ENCODE measurements at regions not wholly inside any gene's neighbourhood (a gene's known extent, or its start where the extent isn't known, plus 50 kb on each side); places are given as distances from the start of the nearest gene placed in this dataset.
A peak's percentile ranks its signal among the peaks of the same experiment; 100 is the strongest.

DNA sequence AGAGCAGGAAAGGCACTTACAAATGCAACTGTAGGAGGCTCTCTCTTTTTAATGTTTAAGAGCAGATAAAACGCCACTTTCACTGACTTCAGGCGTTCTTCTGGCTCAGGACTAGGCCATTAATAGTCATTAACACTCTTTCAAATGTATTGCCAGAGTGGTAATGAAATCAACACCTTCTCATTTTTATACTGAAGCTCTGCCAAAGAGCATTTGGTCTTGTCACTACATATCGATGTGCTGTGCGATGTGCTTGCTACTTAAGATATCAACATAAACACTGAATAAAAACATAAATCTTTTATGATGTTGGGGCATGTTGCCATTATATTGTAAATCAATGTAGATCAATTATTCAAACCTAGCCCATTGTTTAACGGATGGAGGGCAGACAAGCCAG lies 634.7 kb downstream of the ARL4A start:
- H3K27ac ChIP-seq = no peak overlapping the region
- TF ChIP-seq, protein P1, sequence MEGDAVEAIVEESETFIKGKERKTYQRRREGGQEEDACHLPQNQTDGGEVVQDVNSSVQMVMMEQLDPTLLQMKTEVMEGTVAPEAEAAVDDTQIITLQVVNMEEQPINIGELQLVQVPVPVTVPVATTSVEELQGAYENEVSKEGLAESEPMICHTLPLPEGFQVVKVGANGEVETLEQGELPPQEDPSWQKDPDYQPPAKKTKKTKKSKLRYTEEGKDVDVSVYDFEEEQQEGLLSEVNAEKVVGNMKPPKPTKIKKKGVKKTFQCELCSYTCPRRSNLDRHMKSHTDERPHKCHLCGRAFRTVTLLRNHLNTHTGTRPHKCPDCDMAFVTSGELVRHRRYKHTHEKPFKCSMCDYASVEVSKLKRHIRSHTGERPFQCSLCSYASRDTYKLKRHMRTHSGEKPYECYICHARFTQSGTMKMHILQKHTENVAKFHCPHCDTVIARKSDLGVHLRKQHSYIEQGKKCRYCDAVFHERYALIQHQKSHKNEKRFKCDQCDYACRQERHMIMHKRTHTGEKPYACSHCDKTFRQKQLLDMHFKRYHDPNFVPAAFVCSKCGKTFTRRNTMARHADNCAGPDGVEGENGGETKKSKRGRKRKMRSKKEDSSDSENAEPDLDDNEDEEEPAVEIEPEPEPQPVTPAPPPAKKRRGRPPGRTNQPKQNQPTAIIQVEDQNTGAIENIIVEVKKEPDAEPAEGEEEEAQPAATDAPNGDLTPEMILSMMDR (IDR thresholded peaks at IDR 0.05) = no peak
- TF ChIP-seq ZFX (IDR thresholded peaks at IDR 0.05; ENCODE audit: borderline replicate concordance) = no peak

DNA sequence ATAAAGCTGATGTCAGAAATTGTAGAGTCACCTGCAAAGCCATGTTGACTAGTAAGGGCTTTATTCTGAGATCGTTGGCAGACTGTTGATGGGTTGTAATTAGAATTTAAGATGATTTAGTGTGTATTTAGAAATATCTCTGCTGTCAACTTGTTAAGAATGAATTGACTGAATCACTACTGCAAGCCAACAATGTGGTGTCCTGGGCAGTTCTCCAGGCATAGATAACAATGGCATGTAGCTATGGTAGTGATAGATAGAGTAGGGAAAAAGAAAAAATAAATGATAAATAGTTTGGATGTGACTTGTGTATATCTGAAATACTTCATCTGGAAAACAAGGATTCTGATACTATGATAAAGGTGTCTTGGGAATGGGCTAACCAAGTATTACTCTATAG lies 640.2 kb downstream of the ARL4A start:
- no peak overlapping the region for H3K27ac ChIP-seq
- TF ChIP-seq, protein P1 (IDR thresholded peaks at IDR 0.05) = no peak
- no peak for TF ChIP-seq ZFX (IDR thresholded peaks at IDR 0.05; ENCODE audit: borderline replicate concordance)

DNA sequence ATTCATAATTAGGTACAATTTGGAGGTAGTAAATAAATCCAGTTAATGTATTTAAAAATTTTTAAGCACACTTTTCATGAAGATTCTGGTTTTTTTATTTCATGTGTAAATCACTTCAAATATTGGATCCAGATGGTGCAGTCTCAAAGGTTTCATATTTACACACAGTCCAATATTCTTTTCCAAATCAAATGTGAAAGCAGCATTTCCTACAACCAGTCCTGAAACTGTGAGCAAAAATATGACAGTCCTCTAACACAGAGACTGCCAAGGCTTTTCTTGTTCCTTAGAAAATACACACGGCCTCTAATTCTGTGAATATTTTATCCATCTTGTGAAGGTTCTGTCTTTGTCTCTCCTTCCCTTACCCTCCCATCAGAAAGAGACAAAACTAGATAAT lies 645.9 kb downstream of the ARL4A start:
- H3K27ac ChIP-seq = no peak overlapping the region
- TF ChIP-seq, protein P1 (IDR thresholded peaks at IDR 0.05) = no peak
- no peak for TF ChIP-seq ZFX (IDR thresholded peaks at IDR 0.05; ENCODE audit: borderline replicate concordance)

DNA sequence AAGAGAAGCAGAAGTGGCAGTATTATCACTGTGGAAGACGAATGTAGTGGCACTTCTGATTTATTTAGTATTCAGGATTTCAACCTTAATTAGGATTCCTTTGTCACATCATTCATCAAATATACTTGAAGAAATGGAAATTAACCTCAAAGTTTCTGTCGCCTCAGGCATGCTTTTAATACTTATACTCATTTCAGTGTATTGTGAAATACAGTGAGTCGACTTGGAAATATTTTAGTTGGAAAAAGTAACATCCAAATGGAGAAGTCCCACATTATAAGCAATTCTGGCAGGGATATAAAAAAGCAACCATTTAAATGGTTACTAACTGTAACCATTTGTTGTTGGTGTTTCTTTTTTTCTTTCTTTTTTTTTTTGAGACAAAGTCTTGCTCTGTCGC lies 648.8 kb downstream of the ARL4A start:
- no peak overlapping the region for H3K27ac ChIP-seq
- TF ChIP-seq, protein P1 (IDR thresholded peaks at IDR 0.05) = no peak
- TF ChIP-seq ZFX (IDR thresholded peaks at IDR 0.05; ENCODE audit: borderline replicate concordance) = no peak

DNA sequence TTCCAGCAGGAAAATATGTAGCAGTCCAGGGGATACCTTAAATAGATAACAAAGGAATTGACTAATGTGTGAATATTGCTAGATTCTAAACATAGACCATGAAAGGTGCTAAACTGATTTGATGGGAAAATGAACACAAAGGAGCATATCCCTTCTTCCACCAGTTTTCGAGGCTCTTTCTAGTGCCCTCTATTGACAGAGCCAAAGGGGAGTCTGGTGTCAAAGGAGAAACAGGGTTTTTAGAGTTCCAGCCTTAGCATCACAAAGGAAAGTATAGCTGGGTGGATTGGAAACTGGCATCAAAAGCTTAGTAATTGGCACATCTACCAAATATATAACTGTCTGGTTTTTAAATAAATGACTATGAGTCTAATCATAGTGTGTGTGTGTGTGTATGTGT lies 636.8 kb downstream of the ETV1 start:
- TF ChIP-seq, protein P1 (IDR thresholded peaks at IDR 0.05) = no peak
- TF ChIP-seq ZFX (IDR thresholded peaks at IDR 0.05; ENCODE audit: borderline replicate concordance) = no peak
- no peak overlapping the region for H3K27ac ChIP-seq

DNA sequence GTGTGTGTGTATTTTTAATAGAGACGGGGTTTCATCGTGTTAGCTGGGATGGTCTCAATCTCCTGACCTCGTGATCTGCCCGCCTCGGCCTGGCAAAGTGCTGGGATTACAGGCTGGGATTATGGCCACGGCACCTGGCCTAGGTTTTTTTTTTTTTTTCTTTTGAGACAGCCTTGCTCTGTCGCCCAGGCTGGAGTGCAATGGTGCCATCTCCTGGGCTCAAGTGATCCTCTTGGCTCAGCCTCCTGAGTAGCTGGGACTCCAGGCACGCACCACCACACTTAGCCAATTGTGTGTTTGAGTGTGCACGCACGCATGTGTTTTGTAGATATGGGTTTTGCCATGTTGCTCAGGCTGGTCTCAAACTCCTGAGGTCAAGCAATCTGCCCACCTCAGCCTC lies 629.8 kb downstream of the ETV1 start:
- TF ChIP-seq, protein P1 (IDR thresholded peaks at IDR 0.05) = peak; percentile 15; the same call in 1 of the 2 replicates
- TF ChIP-seq ZFX (IDR thresholded peaks at IDR 0.05; ENCODE audit: borderline replicate concordance) = no peak
- no peak overlapping the region for H3K27ac ChIP-seq

DNA sequence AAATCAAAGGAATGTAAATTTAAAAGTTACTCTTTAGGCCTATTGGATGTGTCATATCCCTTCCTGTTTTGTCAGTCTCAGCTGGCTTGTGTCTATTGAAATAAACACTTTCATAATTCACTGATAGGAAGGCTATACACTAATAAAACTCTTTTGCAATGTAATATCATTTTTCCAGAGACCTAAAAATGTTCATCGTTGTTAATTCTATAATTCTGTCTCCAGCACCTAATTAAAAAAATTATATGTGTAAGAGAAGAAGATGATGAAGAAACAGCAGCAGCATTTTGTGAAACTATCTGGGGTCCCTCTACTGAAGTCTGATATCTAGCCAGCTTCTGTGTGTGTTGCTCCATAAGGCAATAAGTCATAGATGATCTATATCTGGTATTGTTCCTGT lies 602.7 kb downstream of the ETV1 start:
- TF ChIP-seq ZFX (IDR thresholded peaks at IDR 0.05; ENCODE audit: borderline replicate concordance) = no peak
- TF ChIP-seq, protein P1 (IDR thresholded peaks at IDR 0.05) = no peak
- H3K27ac ChIP-seq = no peak overlapping the region

Data from 22Rv1 (cell line).